Natural killer cell treated with Interleukin-12 subunit alpha and Interleukin-12 subunit beta and Interleukin-15 and Interleukin-18, amount 100 ng/mL, for 72 hours (primary cell): ENCODE measurements at regions not wholly inside any gene's neighbourhood (a gene's known extent, or its start where the extent isn't known, plus 50 kb on each side); places are given as distances from the start of the nearest gene placed in this dataset.
A peak's percentile ranks its signal among the peaks of the same experiment; 100 is the strongest.
"Not testable (repeated sequence)": the region's sequence is repeated elsewhere in the genome, so short reads cannot be mapped to it uniquely, and the experiment has no call there.

Experiments used
- ATAC-seq, 2 donors: fragments of 150-1000 bp; cut with Tn5 transposase in 1 of 2; sonication (Bioruptor Pico), chemical (Tn5 transposase) in 1 of 2; 2 replicates each; pipeline ENCODE4 v1.10.0; 2021
- DNase-seq: peaks from one replicate; pipeline ENCODE4 v3.0.0; 2022; ENCODE audit warnings: low spot score
- H3K27ac Mint-ChIP-seq, 2 donors: 1 replicate in 1 of 2; 2 replicates in 1 of 2; pipeline ENCODE4 v1.8.0; 2022; ENCODE audit warnings: mixed read lengths in 2 of 2, mild to moderate bottlenecking in 1 of 2, moderate library complexity in 1 of 2
- H3K27me3 Mint-ChIP-seq, 2 donors: 1 replicate in 1 of 2; 2 replicates in 1 of 2; pipeline ENCODE4 v1.8.0; 2022; ENCODE audit warnings: mixed read lengths in 2 of 2
- H3K36me3 Mint-ChIP-seq: one replicate; pipeline ENCODE4 v1.8.0; 2022; ENCODE audit warnings: mixed read lengths
- H3K4me1 Mint-ChIP-seq, 2 donors: 1 replicate in 1 of 2; 2 replicates in 1 of 2; pipeline ENCODE4 v1.8.0; 2022; ENCODE audit warnings: low read depth in 2 of 2, mixed read lengths in 2 of 2, mild to moderate bottlenecking in 1 of 2
- H3K4me3 Mint-ChIP-seq: one replicate; pipeline ENCODE4 v1.8.0; 2022; ENCODE audit warnings: mixed read lengths
- H3K9me3 Mint-ChIP-seq: 2 replicates; pipeline ENCODE4 v1.8.0; 2022; ENCODE audit warnings: mixed read lengths

DNA sequence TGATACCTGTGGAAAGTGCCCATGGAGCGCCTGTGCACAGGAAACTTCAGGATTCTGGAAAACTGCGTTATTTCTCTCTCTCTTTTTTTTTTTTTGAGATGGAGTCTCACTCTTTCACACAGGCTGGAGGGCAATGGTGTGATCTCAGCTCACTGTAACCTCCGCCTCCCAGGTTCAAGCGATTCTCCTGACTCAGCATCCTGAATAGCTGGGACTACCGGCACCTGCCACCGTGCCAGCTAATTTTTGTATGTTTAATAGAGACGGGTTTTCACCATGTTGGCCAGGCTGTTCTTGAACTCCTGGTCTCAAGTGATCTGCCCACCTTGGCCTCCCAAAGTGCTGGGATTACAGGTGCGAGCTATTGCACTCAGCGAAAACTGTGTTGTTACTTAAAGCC is 68.9 kb upstream of the PODXL start:
- H3K36me3 Mint-ChIP-seq, DNase-seq, H3K9me3 Mint-ChIP-seq, H3K4me3 Mint-ChIP-seq, H3K4me1 Mint-ChIP-seq, ATAC-seq, H3K27ac Mint-ChIP-seq: not testable (repeated sequence)
- H3K27me3 Mint-ChIP-seq, result peaks cover 15 to 23% of the 10 kb centered on the region in 2 donors

DNA sequence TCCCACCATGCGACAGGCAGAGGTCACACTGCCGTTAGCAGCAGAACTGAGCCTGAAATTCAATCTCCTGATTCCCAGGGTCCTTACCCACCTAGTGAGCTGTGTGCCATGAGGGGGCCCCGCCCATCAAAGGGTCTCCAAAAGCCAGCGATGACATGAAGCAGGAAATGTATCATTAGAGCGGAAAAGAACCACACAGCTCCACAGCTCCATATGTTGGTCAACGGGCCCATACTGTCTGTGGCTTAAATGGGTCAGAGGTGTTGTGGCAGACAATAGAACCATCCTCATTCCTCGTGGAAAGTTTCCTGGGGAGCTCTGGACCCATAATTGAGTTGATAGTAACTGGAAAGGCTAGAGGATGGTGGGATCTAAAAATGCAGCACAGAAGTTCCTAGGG is 68.1 kb upstream of the PODXL start:
- DNase-seq (no peak), ATAC-seq (no peak)
- Mint-ChIP-seq H3K27ac (no peak overlapping the region), H3K4me3 (no peak overlapping the region), H3K4me1 (no peaks in the 10 kb centered on the region), H3K27me3 (peaks cover 11 to 19% of the 10 kb centered on the region in 2 donors), H3K9me3 (no peaks in the 10 kb centered on the region), H3K36me3 (no peaks in the 10 kb centered on the region)

DNA sequence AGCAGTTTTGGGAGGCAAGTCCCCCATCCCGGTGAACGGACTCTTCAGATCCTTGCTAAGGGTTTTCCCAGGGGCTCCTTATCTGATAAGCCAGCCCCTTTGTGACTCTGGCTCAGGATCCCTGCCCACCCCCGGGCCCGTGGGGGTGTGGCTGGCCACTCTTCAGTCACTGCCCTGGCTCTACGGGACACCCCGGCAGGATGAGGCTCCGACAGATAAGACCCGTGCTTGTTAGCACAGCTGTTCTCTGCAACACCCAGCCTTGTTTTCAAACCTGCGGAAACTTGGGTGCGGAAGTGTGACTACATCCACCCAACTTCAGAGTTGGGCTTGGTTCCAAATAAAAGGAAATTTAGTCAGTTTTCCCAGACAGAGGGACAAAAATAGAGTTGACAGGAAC is 66.7 kb upstream of the PODXL start:
- no peak overlapping the region for H3K4me3 Mint-ChIP-seq
- no peak overlapping the region for H3K27ac Mint-ChIP-seq
- H3K27me3 Mint-ChIP-seq, result peaks cover 15 to 19% of the 10 kb centered on the region in 2 donors
- no peaks in the 10 kb centered on the region for H3K4me1 Mint-ChIP-seq
- DNase-seq (no peak), ATAC-seq (no peak)
- no peaks in the 10 kb centered on the region for H3K9me3 Mint-ChIP-seq
- no peaks in the 10 kb centered on the region for H3K36me3 Mint-ChIP-seq

DNA sequence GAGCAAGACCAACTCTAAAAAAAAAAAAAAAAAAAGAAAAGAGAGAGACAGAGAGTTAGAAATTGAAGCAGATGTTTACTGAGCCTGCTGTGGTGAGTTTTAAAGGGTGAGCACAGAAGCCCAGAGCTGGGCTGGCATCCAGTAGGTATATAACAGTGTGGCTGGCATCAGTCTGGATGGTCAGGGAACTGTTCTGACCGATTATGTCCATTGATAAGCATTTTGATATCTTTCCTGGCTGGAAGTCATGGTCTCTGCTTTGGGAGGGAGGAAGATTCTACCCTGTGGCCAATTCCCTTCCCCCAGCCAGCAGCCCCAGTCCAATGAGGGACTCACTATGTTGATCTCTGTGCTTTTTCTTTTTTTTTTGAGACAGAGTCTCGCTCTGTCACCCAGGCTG is 65.2 kb upstream of the PODXL start:
- ATAC-seq (no peak), DNase-seq (no peak)
- Mint-ChIP-seq H3K4me3 (no peak overlapping the region), H3K4me1 (no peaks in the 10 kb centered on the region), H3K27me3 (peaks cover 19 to 22% of the 10 kb centered on the region in 2 donors), H3K27ac (no peak overlapping the region), H3K36me3 (no peaks in the 10 kb centered on the region), H3K9me3 (no peaks in the 10 kb centered on the region)

DNA sequence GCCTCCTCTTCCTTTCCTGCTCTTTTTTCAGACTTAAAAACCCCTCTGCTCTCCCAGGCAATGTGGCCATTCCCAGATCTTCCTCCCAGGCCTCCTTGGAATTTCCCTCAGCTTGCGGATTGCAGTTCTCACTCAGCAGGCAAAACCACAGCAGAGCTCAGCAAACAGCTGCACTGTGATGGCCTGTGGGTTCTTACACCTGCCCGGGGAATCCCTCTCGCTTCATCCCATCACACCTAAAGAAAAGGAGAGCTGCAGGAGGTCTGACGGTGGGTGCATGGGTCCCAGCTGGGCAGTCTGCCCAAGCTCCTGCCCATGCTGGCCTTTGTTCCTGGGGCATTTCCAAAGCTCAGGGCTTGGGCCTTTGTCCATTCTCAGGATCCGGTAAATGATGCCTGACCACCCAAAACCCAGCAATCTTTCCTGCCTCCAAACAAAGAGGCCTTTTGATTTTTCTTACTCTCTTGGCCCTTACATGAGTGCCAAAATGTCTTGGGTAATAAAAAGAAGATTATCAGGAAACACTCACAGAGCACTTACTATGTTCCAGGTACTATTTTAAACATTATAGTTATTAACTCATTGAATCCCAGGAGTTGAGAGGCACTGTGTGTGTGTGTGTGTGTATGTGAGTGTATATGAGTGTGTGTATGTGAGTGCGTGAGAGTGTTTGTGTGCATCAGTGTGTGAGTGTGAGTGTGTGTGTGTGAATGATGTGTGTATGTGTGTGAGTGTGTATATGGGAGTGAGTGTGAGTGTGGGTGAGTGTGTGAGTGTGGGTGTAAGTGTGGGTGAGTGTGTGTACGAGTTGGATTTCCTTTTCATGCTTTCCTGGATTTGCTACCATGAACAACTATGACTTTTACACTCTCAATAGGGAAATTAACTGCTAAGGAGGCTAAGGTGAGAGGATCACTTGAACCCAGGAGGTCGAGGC is 64.5 kb upstream of the PODXL start:
- H3K27ac Mint-ChIP-seq, result no peak overlapping the region
- no peak for ATAC-seq
- no peak for DNase-seq
- H3K9me3 Mint-ChIP-seq, result no peaks in the 10 kb centered on the region
- H3K36me3 Mint-ChIP-seq, result no peaks in the 10 kb centered on the region
- H3K4me3 Mint-ChIP-seq, result no peak overlapping the region
- peaks cover 18 to 23% of the 10 kb centered on the region in 2 donors for H3K27me3 Mint-ChIP-seq
- H3K4me1 Mint-ChIP-seq, result no peaks in the 10 kb centered on the region

DNA sequence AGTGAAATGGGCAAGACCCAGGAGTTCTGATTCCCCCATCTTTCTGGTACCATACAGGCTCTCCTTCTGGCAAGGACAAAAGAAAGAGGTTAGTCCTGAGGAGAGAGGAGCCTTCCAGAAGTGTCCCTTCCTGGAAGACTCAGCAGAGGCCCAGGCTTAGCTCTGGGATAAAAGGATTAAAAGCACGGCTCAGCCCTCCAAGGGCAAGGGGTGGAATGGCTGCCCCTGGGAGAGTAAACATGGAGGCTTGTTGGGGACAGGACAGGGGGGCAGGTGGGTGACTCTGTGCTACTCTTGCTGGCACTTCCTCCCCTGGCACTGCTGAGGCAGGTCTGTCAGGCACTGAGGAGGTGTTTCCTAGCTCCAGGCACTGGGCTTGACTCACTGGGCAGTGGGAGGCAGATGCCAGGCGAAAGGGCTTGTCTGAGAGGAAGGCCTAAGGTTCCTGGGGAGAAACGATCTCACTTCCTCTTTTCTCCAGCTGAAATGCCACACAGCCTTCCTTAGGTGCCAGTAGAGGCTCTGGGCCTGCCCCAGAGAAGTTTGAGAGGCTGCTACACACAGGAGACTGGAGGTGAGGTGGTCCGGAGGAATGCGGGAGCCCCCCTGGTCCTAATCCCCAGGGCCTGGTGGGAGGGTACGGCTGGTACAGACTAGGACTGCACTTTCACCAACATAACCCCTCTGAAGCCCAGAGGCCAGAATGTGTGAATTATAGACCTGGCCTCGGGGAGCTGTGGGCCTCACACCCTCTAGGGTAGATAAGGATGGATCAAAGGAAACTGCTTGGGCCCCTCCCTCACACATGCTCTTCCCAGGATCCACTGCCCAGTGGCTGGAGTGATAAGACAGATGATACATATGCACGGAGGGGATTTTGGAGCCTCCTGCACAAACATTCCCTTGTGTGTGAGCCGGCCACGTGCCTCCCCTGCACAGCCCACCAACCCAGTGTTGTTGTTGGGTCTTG is 63.2 kb upstream of the PODXL start:
- no peak for DNase-seq
- no peaks in the 10 kb centered on the region for H3K4me1 Mint-ChIP-seq
- no peak overlapping the region for H3K27ac Mint-ChIP-seq
- H3K4me3 Mint-ChIP-seq, result no peak overlapping the region
- peaks cover 18 to 23% of the 10 kb centered on the region in 2 donors for H3K27me3 Mint-ChIP-seq
- H3K36me3 Mint-ChIP-seq, result no peaks in the 10 kb centered on the region
- ATAC-seq, result peak in 1 of 2 donors; percentile 17
- H3K9me3 Mint-ChIP-seq, result no peaks in the 10 kb centered on the region

DNA sequence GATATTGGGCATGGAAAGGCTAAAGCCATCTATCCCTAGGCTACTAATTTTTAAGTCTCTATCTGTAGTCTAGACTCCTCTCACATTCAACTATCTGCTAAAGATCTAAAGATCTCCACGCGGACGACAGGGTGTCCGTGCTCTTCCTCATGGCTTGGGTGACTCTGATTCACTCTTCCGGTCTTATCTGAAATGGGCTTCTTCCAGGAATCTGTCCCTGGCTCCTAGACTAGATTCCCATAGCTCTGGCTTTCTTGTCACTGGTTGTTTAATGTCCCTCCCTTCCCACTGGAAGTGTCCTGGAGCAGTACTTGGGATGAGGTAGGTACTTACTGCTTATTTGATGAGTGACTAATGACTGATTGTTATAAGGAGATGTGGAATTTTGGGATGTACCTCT is 62.0 kb upstream of the PODXL start:
- H3K36me3 Mint-ChIP-seq, result no peaks in the 10 kb centered on the region
- no peaks in the 10 kb centered on the region for H3K9me3 Mint-ChIP-seq
- DNase-seq (no peak), ATAC-seq (no peak)
- H3K27me3 Mint-ChIP-seq, result peaks cover 20% of the 10 kb centered on the region in 2 donors
- H3K4me3 Mint-ChIP-seq, result no peak overlapping the region
- H3K27ac Mint-ChIP-seq, result no peak overlapping the region
- H3K4me1 Mint-ChIP-seq, result no peaks in the 10 kb centered on the region

DNA sequence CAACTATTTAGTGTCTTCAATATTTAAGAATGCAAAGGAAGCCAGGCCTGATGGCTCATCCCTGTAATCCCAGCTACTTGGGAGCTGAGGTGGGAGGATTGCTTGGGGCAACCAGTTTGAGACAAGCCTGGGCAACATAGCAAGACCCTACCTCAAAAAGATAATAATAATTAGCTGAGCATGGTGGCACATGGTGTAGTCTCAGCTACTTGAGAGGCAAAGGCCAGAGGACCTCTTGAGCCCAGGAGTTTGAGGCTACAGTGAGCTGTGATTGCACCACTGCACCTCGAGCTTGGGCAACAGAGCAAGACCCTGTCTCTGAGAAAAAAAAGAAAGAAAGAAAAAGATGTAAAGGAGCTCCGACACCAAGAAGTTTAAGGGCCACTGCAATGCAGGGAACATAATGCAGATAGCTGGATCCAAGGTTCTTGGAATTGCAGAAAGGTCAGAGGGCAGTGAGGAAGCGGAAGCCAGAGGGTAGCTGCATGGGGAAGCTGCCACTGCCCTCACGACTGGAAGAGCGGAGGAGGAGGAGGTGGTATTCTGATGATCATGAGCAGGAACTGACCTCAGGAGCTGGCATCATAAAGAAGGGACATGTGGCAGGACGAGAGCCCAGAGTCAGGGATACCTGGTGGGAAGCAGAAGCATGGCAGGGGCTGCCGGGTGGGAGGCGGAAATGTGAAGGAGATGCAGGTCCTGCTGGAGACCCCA is 60.2 kb upstream of the PODXL start:
- Mint-ChIP-seq H3K4me1 (no peaks in the 10 kb centered on the region), H3K4me3 (no peak overlapping the region), H3K9me3 (no peaks in the 10 kb centered on the region), H3K27me3 (peaks cover 18 to 27% of the 10 kb centered on the region in 2 donors), H3K27ac (no peak overlapping the region), H3K36me3 (no peaks in the 10 kb centered on the region)
- no peak for ATAC-seq
- no peak for DNase-seq

DNA sequence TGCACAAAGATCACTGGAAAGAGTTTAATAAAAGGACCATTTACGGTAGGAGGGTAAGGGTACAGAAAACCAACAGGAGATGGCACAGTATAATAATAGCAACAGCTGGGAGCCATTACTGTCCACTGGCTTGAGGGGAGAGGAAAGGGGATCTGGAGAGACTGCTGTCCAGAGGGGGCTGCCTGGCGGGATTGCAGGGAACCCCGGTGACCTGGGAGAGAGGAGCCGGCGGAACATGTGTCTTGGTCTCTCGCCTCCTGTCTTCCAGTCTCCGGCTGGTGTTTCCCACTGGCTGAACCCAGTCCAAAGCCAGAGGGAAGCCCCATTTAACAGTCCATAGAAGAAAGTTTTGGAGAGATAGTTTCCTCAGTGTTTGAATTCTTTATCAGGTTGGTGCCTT is 57.5 kb upstream of the PODXL start:
- Mint-ChIP-seq H3K4me1 (no peaks in the 10 kb centered on the region), H3K4me3 (no peak overlapping the region), H3K27me3 (peaks cover 15 to 27% of the 10 kb centered on the region in 2 donors), H3K9me3 (no peaks in the 10 kb centered on the region), H3K27ac (no peak overlapping the region), H3K36me3 (no peaks in the 10 kb centered on the region)
- DNase-seq (no peak), ATAC-seq (no peak)

DNA sequence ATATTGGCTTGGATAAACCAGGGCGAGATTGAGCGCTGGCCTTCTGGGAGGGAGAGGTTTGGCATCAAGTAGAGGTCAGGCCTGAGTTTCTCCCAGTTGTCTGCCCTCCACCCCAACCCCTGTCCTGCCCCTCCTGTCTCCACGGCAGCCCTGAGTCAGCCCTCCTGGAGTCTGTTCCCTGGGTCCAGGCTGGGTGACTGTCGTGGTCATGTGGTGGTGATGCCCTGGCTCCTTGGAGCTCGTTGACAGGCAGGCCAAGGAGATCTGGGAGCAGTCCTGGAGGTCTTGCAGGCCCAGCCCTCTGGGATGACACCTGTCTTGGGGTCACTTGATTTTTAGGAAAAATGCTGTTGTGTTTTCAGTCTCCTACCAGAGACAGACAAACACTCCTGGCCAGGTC is 53.6 kb upstream of the PODXL start:
- no peak for ATAC-seq
- no peaks in the 10 kb centered on the region for H3K36me3 Mint-ChIP-seq
- H3K9me3 Mint-ChIP-seq, result no peaks in the 10 kb centered on the region
- no peak overlapping the region for H3K4me3 Mint-ChIP-seq
- no peak for DNase-seq
- H3K27ac Mint-ChIP-seq, result no peak overlapping the region
- H3K27me3 Mint-ChIP-seq, result peaks cover 15 to 17% of the 10 kb centered on the region in 2 donors
- H3K4me1 Mint-ChIP-seq, result peaks cover 9 to 13% of the 10 kb centered on the region in 2 donors

DNA sequence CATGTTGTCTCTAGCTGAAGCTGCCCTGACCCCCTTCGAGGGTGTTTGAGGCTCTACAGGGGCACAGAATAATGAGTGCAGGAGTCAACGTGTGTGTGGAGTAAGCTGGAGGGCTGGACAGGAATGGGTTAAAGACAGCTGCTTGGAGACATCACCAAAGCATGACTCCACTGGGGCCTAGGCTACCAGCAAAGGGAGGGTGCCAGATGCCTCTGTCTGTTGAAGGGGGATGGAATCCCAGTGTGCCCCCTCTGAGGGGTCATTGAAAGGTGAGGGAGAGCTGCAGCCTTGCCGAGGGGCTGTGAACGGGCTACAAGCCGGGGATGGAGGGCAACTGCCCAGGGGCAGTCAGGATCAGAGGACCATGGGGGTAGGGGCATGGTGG is 51.7 kb upstream of the PODXL start:
- ATAC-seq, result no peak
- Mint-ChIP-seq H3K27me3 (peaks cover 23 to 26% of the 10 kb centered on the region in 2 donors), H3K4me3 (no peak overlapping the region), H3K36me3 (no peaks in the 10 kb centered on the region), H3K27ac (no peak overlapping the region), H3K9me3 (no peaks in the 10 kb centered on the region), H3K4me1 (peaks cover 9 to 15% of the 10 kb centered on the region in 2 donors)
- DNase-seq, result no peak

DNA sequence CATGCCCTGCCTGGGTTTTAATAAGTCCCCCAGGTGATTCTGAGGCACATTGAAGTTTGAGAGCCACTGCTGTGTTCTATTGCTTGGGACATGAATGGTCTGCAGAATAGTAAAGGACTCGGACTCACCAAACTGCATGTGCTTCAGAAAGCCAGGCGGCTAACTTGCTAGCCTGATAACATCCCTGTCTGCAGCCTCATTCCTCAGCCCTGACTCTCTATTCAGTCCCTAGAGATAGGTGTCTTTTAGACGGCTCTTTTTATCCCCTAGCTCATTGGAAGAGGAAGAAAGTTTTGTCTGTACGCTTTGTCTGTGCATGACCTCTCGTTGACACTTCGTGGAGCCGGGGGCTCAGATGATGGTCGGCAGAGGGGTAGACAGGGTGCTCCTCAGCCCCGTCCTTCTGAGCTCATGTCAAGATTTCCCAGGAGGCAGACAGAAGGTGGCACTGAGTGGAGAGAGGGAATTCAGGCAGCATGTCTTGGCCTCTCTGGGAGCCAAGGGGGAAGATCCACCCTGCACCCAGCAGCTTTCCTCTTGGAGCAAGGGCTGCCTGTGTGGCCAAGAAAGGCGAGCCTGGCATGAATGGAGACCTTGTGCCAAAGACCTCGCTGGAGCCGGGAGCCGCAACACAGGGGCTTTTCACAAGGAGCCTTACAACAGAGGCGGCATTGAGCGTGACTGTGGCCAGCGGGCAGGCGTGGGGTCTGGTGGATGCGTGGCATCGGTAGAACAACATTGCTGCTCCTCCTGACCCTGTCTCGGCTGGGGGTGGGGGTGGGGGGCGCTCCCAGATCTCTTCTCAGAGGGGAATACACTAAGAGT is 51.1 kb upstream of the PODXL start:
- DNase-seq (no peak), ATAC-seq (no peak)
- H3K27ac Mint-ChIP-seq, result no peak overlapping the region
- H3K27me3 Mint-ChIP-seq, result peaks cover 26 to 28% of the 10 kb centered on the region in 2 donors
- peaks cover 14 to 15% of the 10 kb centered on the region in 2 donors for H3K4me1 Mint-ChIP-seq
- no peaks in the 10 kb centered on the region for H3K36me3 Mint-ChIP-seq
- no peak overlapping the region for H3K4me3 Mint-ChIP-seq
- H3K9me3 Mint-ChIP-seq, result no peaks in the 10 kb centered on the region
